ENCODE measurements at regions not wholly inside any gene's neighbourhood (a gene's known extent, or its start where the extent isn't known, plus 50 kb on each side); places are given as distances from the start of the nearest gene placed in this dataset.
"Not testable (repeated sequence)": the region's sequence is repeated elsewhere in the genome, so short reads cannot be mapped to it uniquely, and the experiment has no call there.

DNA sequence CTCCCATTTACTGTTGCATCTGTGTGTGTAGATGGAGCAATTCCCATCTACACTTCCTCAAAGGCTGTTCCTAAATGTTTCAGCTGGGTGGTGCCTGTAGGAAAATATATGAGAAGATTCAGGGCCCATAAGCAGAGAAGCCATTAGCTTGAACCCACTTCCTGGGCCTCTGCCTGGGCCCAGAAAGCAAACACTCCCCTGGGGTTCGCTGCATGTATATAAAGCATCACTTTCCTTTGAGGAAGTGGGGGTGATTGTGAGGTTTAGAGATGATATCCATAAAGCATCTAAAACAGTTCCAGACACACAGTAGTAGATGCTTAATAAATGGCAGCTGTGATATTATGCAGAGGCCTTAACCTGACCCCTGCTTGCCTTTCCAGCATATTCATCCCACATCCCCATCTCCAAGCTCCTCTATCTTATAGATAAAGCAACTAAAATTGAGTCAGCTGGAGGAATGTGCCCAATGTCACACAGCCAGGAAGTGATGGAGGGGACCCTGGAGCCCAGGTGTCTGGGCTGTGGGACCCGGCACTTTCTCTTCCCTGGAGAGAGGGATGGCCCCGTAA is 280.0 kb upstream of the CRY1 start:
- DNase-seq (ENCODE audit: low read depth) = no peak

DNA sequence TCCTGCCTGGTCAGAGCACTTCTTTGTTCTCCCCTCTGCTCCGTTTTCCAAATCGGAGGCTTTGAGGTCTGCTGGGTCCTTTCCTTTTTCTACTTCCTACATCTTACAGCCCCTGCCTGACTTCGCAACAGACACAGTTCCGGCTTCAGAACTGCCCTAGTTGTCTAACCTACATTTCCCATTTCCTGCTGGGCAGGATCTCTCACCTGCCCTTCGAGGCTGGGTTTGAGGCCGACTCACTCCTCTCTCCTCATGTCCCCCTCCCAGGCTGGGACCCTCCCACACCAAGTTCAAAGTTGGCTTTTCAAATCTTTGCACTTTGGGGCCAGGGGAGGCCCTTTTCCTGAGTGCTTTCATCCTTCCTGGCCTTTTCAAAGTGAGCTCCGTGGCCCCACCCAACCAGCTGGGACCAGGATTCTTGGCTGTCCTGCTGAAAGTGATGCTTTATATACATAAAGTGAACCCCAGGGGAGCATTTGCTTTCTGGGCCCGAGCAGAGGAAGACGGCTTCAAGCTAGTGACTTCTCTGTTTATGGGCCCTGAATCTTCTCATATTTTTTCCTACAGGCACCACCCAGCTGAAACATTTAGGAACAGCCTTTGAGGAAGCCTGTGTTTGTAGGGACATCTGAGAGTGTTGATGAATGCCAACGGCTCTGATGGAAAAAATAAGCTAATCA is 281.0 kb upstream of the CRY1 start:
- DNase-seq (ENCODE audit: low read depth) = no peak

- no peak for DNase-seq (ENCODE audit: low read depth)
These were observed 281.9 kb upstream of the CRY1 start for GRCh38 chr12:107375231-107375630.

DNA sequence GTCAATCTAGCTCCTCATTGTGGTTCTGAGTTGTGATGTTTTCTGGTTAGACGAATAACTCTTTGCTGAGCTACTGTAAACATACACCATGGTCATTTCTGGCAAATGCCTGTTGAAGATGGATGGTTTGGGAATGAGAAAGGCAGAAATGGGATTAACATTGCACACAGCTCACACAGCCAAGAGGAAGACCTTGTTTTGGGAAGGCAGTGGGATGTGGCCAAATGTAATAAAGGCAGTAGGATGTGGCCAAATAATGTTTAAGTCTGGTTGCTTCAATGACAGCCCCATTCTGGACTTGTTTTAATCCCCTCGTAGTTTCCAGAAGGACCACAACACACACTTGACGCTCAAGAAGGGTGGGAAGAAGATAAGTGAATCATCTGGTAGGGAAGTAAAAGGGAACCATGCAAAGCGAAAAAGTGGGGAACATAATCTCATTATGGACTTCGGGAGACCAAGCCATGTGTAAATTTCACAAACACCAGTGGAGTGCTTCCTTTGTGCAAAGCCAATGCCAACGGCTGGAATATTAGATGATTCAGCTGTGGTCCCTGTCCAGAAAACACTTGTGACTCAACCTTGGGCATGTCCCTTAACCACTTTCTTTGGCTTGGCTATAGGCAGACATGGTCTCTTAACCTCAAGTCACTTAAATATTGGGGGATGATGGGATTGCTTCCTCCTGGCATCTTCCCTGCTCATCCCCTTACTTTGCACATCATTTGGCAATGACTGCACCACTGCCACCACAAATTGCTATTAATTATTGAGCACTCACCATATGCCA is 284.4 kb upstream of the CRY1 start:
- no peak for DNase-seq (ENCODE audit: low read depth)

GRCh38 chr12:107378609-107379008 is 285.3 kb upstream of the CRY1 start:
- DNase-seq (ENCODE audit: low read depth) = no peak

DNA sequence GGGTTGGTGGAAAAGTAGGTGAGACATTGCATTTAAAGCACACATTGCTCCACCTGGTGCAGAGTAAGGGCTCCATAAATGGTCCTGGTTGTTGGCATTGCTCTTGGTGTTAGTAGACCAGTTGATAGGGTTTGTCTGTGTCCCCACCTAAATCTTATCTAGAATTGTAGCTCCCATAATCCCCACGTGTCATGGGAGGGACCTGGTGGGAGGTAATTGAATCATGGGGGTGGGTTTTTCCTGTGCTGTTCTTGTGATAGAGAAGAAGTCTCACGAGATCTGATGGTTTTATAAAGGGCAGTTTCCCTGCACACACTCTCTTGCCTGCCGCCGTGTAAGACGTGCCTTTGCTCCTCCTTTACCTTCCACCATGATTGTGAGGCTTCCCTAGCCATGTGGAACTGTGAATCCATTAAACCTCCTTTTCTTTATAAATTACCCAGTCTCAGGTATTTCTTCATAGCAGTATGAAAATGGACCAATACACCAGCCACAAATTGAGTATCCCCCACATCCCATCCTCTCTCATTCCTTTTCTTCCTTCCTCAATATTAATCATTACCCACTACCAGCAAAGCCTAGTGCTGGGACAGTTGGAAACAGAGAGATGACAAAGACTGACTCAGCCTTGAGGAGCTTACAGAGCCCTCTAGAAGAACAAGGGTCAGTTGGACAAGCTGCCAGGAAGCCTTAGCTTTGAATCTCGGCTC is 285.9 kb upstream of the CRY1 start:
- DNase-seq (ENCODE audit: low read depth) = not testable (repeated sequence)

GRCh38 chr12:107379852-107380567 is 286.7 kb upstream of the CRY1 start:
- DNase-seq (ENCODE audit: low read depth) = no peak

DNA sequence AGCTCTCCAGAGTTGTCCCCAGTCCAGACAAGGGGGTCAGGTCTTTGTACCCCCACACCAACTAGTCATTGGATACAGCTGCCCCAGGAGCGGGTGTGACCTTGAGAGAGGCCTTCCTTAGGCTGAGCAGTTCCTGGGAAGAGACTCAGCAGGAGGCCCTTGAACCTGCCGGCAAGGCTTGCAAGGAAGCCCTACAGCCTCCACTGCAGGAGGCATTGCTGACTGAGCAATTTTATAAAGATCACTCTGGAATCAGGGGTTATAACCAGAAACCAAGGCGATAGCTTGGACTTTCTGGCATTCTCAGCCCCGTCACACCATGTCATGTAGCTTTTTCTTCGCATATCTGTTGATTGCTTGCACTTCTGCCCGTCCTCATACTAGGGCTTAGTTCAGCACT is 291.3 kb upstream of the CRY1 start:
- DNase-seq (ENCODE audit: low read depth) = no peak

GRCh38 chr12:107385509-107385908 is 292.2 kb upstream of the CRY1 start:
- DNase-seq (ENCODE audit: low read depth) = no peak

GRCh38 chr12:107386569-107386968 is 293.2 kb upstream of the CRY1 start:
- no peak for DNase-seq (ENCODE audit: low read depth)

GRCh38 chr12:107388263-107388662 is 294.9 kb upstream of the CRY1 start:
- DNase-seq (ENCODE audit: low read depth) = no peak

DNA sequence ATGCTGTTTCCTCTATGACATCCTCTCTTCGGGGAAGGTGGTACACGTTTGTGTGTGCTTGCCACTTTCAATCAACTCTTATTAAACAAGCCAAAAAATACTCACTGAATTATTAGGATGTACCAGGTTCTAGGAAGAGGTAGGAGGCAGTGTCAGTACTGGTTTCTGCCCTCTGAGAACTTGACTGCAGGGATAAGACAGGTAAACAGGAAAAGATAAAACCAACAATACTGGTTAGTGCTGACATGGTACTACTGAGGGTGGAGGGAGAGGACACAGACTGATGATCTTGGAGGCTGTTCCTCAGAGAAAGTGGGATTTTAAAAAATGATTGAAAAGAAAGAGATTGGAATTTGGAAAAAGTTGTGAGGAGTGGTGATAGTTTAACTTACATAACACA is 295.2 kb upstream of the PWP1 start:
- no peak for DNase-seq (ENCODE audit: low read depth)

- no peak for DNase-seq (ENCODE audit: low read depth)
These were observed 292.4 kb upstream of the PWP1 start for GRCh38 chr12:107393043-107393717.

- DNase-seq (ENCODE audit: low read depth) = no peak
These were observed 290.9 kb upstream of the PWP1 start for GRCh38 chr12:107394693-107395092.

DNA sequence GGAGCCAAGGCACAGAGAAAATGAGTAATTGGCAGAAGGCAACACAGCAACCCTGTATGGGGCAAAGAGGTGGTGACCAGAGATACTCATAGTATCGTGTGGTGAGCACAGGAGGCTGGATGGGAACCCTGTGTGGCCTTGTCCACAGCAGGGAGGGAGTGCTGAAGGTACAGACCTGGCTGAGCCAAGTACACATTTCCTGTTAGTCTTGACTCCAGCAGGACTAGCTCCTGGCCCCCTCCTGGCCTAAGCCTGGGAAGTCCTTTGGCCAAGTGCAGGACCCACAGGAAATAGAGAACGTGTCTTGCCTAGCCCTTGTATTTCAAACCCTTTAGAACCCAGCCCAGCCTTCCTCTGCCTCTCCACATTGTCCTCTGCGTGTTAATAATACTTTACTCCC is 289.8 kb upstream of the PWP1 start:
- DNase-seq (ENCODE audit: low read depth) = no peak

DNA sequence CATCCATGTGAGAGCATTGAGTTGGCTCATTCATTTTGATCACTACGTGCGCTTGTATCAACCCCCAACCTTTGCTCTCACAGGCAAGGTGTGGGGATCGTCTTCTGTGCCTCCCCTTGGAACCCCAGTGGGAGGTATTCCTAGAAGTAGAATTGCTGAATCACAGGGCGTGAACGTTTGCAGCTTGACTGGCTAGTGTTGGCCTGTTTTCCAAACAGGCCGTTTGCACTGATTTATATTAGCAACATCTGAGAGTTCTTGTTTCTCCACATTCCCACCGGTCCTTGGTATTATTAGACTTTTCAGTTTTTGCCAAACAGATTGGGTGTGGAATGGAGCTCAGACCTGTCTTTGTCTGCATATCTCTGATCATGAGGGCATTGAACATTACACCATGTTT is 288.6 kb upstream of the PWP1 start:
- DNase-seq (ENCODE audit: low read depth) = no peak

GRCh38 chr12:107397890-107398500 is 287.6 kb upstream of the PWP1 start:
- DNase-seq (ENCODE audit: low read depth) = no peak

GRCh38 chr12:107399046-107399445 is 286.6 kb upstream of the PWP1 start:
- no peak for DNase-seq (ENCODE audit: low read depth)

DNA sequence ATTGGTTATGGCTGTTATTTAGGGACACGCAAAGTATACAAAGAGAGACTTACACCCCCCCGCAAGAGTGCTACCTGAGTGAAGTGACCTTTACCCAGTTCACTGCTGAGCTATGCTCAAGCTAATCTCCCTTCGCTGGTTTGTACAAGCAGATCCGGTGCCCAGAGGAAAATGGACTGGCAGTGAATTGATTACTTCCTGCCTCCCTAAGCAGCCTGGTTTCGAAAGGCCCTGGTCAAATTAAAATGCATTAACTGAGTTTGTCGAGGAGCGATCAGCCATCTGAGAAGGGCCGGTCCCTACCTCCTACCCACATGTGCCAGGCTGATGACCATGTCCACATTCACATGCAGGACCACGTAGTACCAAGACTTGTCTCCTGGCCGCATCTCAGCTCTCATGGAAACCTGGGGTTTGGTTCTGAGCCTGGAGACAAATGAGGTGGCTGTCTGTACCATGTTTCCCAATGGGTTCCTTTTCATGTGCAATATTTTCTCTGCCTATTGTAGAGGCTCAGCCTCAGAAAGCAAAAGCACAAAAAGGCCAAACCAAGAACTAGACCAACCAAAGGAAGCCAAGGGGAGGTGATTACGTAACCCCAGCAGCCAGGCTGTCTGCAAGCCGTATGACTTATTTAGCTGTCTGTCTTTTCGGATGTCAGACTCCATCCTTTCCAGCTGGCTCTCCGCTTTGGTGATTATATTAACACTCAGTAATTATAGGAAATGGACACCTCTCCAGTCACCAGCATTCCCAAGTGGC is 284.7 kb upstream of the PWP1 start:
- no peak for DNase-seq (ENCODE audit: low read depth)

All from non-pigmented ciliary epithelial cell (primary cell).